Activated CD4-positive, alpha-beta T cell treated with anti-CD3 and anti-CD28 coated beads, Interleukin-2, amount 50 U/mL, for 1 hour (primary cell): ENCODE measurements at regions not wholly inside any gene's neighbourhood (a gene's known extent, or its start where the extent isn't known, plus 50 kb on each side); places are given as distances from the start of the nearest gene placed in this dataset.

Experiments
- DNase-seq: peaks from one replicate; pipeline ENCODE4 v3.0.0-alpha.2; 2020

DNA sequence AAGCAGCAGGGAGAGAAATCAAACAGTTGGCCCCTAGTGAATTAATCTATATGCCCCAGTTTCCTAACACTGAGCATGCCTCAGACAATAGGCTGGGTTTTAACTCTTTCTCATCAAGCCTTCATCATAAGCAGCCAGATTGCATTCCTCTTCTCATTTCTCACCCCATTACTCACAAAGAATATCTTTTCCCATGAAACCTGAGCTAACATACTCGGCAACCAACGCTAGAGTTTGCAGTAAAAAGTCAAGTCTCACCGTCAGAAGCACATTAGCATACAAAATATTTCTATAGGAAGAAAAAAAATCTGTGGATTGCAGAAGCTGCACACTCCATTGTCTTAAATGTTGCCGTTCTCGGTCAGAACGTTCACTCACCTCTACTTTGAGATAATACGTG is 429.9 kb upstream of the ARID1B start:
- DNase-seq, result no peak

- DNase-seq, result no peak
These were observed 431.5 kb upstream of the ARID1B start for GRCh38 chr6:156345700-156346099.

DNA sequence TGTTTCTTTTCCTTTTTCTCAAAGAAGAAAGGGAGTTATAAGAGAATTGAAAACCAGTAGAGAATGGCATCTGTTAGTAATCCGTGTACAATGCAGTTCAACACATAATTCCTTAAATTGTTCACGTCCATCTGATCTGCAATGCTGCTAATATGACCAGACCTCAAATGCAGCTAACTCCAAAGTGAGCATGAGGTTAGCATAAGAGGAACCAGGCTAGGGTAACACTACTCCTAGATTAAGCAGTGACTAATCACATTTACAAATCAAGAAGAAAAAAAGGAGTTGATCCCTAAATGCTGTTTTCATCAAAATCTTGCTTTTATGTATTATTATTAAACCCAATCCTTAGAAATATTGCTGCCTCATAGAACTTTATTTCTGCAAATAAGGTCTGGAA is 432.7 kb upstream of the ARID1B start:
- DNase-seq, result no peak

- no peak for DNase-seq
These were observed 439.4 kb upstream of the ARID1B start for GRCh38 chr6:156337801-156338200.

- no peak for DNase-seq
These were observed 440.4 kb upstream of the ARID1B start for GRCh38 chr6:156336733-156337132.

DNA sequence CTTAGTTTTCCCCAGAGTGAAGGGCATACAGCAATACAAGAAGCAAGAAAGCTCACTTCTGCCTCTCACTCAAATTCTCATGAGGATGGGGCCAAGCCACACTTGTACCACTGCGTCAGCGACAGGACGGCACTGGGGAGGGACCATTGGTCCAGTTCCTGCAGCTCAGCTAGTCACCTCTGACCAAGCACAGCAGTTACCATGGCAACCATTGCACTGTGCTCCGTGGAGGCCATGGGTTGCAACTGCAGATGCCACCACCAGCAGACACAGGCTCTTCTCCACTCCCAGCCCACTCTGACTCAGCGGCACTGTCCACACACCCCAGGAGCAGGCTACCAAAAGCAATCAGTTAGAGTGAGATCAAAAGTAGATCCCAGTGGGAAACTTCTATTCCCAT is 441.1 kb upstream of the ARID1B start:
- DNase-seq, result no peak

GRCh38 chr6:156334966-156335365 is 442.2 kb upstream of the ARID1B start:
- no peak for DNase-seq

GRCh38 chr6:156319707-156320106 is 457.5 kb upstream of the ARID1B start:
- DNase-seq, result no peak

DNA sequence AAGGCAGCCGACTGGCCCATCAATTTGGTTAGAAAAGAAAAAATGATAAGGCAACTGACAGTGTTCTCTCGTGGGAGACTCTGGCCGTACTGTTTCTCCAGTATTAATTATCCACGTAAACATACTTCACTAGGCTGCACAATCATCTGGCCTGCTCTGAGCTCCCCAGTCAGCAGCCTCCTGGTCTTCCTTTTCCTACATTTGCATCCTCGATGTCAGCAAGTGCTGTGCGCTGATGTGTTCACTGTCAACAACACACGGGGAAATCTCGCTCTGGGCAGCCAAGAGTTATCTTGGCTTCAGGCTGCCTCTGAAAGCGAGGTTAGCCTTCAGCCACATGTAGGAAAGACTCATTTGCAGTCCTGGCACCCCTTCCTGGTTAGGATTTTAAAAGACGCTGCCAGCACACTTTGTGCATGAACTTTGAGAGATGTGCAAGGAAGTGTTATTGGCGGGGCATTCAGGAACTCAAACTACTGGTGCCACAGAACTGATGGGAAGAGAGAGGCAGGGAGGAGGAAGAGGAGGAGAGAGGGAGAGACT is 460.5 kb upstream of the ARID1B start:
- no peak for DNase-seq

DNA sequence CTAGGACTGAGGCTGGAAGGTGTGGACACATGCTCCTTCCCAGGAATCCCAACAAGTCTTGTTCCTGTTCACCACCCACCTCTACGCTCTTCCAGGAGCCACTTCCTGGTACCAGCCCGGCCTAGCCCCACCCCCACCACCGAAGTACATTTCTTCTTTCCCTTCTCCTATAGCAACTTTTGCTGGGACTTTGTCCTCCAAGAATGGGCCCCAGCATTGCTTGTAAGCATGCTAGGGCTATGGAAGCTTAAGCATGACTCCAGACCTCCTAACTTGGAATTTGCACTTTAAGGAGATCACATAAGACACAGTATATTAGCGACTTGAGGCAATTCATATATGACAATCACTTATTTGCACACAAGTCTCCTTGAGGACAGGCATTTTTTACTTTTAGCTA is 462.0 kb upstream of the ARID1B start:
- DNase-seq, result no peak

DNA sequence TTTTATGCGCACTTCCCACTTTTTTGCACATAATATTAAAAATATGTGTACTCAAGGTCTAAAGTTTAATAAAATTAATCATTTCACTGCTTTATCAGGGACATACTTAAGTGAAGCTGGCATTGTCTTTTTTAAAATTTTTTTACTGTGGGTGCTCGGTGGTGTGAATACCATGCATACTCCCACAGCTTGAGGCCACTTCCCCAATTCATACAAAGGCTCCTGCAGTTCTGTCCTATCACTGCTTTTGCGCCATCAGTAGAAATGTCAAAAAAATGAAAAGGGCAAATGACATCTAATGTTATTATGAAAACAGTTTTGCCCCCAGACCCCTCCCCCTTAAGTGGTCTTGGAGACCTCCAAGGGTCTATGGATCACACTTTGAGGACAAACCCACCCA is 464.1 kb upstream of the ARID1B start:
- no peak for DNase-seq

DNA sequence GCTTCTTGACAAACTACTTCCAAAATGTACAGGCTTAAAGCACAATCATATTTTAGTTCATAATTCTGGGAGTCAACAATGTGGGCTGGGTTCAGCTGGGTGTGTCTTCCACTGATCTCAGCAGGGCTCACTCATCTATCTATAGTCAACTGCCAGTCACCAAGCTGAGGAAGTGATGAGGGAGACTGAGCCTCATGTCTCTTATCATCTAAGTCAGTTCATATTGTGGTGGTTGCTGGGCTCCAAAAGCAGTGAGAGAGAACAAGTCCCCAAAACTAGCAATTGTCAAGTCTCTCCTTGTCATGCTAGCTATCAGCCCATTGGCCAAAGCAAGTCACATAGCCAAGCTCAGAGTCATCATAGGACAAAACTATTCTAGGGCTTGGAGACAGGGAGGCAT is 465.9 kb upstream of the ARID1B start:
- DNase-seq, result no peak

DNA sequence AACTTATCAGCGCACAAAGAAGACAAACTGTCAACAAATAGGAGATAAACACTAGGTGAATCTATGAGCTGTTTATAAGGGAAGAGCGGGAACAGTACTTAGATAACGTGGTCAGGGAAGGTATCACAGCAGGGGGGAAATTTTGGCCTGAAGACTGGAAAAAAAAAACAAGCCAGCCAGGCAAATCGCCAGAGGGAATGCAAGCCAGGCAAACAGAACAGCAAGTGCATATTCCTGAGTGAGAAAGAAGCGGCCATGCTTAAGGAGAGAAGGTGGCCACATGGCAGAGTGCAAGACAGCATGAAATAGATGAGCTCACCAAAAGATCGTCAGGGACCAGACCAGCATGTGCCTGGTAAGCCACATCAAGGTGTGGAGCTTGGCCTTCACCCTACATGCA is 466.5 kb upstream of the ARID1B start:
- no peak for DNase-seq

GRCh38 chr6:156309017-156309416 is 468.2 kb upstream of the ARID1B start:
- DNase-seq, result no peak

DNA sequence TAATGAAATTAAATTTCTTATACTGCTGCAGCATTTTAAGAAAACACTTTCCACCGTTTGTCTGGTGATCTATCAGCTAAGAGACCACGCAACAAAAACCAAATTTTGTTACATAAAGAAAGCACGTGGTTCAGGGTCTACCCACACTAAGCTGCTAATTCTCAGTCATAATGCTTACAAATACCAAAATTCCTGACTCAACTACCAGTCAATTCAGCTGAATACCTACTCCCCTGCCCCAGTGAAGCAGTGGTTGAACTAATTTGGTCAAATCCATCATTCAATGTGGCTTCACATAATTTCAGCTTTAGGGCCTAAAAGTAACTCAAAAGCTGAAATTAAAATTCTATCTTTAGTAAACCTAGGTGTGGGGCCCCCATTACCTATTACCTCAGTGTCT is 468.6 kb upstream of the ARID1B start:
- no peak for DNase-seq

DNA sequence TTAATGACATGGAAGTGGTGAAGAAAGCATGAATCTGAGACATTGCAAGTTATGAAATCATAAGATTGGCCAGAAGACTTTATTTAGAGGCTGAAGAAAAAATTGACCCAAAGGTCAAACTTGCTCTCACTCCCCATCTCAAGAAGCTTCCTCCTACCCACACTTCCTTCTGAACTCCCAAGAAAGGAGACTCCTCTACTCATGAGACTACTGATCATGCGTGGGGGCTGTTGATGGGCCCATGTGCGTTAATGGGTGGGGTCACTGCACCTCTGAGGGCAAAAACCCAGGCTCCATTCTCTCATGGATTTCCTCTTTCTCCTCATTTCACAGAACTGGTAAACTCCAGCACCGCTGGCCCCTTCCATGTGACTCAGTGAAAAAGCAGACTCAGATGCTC is 470.6 kb upstream of the ARID1B start:
- no peak for DNase-seq

DNA sequence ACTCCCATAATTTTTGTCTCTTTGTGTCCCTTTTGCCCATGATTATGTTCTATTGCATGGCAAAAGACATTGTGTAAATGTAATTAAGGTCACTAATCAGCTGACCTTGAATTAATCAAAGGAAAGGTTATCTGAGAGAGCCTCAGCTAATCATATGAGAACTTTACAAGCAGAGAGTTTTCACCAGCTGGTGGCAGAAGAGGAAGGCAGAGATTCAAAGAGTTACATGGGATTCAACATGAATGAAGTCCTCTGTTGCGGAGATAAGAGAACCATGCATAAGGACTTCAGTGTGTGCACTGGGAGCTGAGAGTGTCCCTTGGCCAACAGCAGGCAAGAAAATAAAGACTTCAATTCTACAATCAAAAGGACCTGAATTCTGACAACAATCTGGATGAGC is 494.1 kb upstream of the ARID1B start:
- no peak for DNase-seq

- no peak for DNase-seq
These were observed 495.1 kb upstream of the ARID1B start for GRCh38 chr6:156282087-156282486.

DNA sequence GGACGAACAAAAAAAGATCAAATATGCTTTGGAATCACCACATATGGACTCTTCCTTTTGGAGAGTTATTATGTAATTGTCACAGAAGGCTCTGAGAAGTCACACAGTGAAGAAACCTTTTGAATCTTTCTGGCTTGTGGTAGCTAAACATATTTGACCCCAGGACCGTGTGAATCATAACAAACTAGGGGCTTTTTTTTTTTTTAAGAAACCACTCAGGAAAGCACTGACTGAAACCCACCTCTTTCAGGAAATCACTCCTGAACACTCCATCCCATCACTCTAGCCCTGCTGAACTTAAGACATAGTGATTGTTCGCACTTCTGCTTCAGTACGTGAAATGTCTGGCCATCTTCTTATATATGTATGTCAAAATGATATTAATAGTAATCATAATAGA is 495.9 kb upstream of the ARID1B start:
- no peak for DNase-seq

DNA sequence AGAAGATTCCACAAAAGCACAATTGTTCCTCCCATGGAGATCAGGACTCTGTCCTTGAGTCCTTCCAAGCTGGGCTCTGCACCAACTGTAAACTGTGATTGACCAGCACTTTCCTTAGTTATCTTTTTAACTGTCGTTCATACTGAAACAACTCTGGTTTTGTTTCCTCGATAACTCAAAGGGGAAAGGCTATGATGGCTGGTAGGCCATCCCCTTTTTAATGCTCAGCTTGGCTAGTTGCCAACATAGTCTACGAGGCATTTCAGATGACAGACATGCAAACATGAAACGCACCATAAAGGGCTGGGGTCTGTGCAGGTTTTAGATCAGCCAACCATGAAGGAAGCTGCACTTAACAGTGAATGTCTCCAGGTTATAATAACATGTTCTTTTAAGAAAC is 497.1 kb upstream of the ARID1B start:
- no peak for DNase-seq

DNA sequence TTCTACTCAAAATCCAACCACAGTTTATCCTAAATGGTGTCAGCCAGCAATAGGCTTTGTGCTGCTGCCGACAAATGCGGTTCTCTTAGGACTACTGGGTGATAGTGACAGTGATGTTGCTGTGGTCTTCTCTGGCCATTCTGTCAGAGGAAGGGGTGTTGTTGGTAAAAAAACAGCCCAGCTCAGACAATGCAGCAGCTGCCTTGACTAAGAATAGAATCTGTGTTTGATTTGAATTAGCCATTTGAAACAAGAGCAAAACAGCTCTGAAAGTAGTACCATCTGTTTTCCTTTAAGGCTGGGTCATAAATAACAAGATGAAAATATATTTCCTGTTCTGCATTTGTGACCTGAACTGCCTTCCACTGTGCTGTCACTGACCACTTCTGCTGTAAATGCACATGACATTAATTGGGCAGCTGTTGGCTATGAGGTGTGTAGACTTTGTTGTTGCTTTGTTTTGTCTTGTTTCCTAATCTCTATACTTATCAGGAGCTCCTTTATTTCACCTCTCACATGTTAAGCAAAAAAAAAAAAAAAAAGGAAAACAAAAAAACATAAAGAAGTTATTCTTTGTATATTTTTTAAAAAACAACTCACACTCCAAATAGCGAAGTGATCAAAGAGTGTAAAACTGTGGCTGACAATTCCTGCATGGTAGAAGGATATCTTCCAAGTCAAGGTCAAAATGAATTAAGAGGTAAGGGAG is 497.8 kb upstream of the ARID1B start:
- DNase-seq, result no peak

GRCh38 chr6:156273065-156273711 is 504.0 kb upstream of the ARID1B start:
- no peak for DNase-seq

DNA sequence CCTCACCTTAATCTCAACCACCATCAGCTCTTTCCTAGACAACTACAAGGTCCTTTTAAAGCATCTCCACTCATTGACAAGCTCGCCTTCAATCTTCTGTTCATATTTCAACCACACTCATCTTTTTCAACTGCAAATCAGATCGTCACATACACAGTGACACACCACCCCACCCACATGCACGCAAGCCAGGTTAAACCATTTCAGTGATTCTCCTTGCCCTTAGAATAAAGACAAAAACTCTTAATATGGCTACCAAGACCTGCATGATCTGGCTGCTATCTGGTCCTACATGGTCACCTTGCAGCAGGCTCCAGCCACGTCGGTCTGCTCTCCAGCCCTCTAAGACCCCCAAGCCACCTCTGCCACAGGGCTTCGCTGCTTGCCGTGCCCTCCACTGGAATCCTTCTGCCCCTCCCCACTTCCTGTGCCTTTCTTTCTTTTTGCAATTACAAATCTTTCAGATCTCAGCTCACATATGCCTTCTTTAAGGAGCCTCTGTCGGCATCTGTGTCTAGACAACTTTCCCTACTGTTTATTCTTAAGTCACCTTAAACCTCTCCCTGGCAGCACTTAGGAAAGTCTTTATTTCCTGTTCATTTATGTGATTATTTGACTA is 507.3 kb upstream of the ARID1B start:
- DNase-seq, result no peak

DNA sequence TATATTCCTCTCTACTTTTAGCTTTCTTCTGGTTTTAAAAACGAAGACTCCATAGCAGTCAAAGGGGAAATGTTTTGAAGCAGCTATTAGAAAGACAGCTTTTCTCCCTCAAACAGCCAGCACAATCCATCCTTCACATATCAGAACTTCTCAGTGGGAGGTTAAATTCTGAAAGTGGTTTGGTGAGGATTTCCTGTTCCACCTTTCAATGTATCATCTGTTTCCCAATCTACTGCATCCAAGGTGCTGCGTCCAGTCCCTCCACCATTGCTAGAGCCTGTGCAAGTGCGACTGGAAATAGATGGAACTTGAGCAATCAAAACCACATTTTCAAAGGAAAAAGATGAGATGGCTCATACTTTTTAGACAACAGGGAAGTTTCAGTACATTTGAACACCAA is 508.3 kb upstream of the ARID1B start:
- no peak for DNase-seq
